PFSK-1 (cell line): ENCODE measurements at regions not wholly inside any gene's neighbourhood (a gene's known extent, or its start where the extent isn't known, plus 50 kb on each side); places are given as distances from the start of the nearest gene placed in this dataset.

Experiments
- FOXP2 ChIP-seq: optimal IDR thresholded peaks from 2 replicates; pipeline ENCODE3; 2011; ENCODE audit warnings: borderline replicate concordance, control low read depth, inconsistent platforms; ENCODE audit not compliant: insufficient read depth; ENCODE audit errors: extremely low read length, extremely low read depth
- POLR2AphosphoS5 ChIP-seq: IDR thresholded peaks from 2 replicates; pipeline ENCODE4 v1.6.1; 2012; ENCODE audit warnings: low read depth, mild to moderate bottlenecking, control low read depth, low read length, moderate library complexity
- TAF1 ChIP-seq: IDR thresholded peaks from 2 replicates; pipeline ENCODE4 v1.6.1; 2012; ENCODE audit warnings: low read length, control low read depth, borderline replicate concordance; ENCODE audit not compliant: insufficient read depth
- TF ChIP-seq, protein P1 (sequence below), 2 experiments: IDR thresholded peaks; 2 replicates each; pipeline versions ENCODE4 v1.6.1 to v1.8.0; 2011 to 2012; ENCODE audit warnings: low read depth in 2 of 2, low read length in 2 of 2, control low read depth in 1 of 2, inconsistent platforms in 1 of 2, mild to moderate bottlenecking in 1 of 2, moderate library complexity in 1 of 2; ENCODE audit not compliant: insufficient read depth in 1 of 2

DNA sequence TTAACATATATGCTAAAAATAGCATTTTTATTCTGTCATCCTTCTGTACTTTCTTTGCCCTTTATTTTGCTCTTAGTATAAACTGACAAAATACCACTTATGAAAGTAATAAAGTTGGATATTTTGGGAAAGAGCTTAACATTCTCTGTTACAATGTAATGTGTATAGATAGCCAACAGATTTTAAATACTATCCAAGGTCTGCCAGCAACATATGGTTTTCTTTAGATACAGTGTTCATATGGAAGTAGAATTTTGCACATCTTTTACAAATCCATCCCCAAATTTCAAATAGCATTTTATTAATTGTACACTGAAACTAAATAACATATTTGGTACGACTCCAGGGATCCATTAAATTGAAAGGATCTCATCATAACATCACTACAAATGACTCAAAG is 268.6 kb upstream of the PCDH18 start:
- TF ChIP-seq FOXP2 (no peak), TAF1 (no peak), POLR2AphosphoS5 (no peak)
- TF ChIP-seq, protein P1, sequence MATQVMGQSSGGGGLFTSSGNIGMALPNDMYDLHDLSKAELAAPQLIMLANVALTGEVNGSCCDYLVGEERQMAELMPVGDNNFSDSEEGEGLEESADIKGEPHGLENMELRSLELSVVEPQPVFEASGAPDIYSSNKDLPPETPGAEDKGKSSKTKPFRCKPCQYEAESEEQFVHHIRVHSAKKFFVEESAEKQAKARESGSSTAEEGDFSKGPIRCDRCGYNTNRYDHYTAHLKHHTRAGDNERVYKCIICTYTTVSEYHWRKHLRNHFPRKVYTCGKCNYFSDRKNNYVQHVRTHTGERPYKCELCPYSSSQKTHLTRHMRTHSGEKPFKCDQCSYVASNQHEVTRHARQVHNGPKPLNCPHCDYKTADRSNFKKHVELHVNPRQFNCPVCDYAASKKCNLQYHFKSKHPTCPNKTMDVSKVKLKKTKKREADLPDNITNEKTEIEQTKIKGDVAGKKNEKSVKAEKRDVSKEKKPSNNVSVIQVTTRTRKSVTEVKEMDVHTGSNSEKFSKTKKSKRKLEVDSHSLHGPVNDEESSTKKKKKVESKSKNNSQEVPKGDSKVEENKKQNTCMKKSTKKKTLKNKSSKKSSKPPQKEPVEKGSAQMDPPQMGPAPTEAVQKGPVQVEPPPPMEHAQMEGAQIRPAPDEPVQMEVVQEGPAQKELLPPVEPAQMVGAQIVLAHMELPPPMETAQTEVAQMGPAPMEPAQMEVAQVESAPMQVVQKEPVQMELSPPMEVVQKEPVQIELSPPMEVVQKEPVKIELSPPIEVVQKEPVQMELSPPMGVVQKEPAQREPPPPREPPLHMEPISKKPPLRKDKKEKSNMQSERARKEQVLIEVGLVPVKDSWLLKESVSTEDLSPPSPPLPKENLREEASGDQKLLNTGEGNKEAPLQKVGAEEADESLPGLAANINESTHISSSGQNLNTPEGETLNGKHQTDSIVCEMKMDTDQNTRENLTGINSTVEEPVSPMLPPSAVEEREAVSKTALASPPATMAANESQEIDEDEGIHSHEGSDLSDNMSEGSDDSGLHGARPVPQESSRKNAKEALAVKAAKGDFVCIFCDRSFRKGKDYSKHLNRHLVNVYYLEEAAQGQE (IDR thresholded peaks at IDR 0.05; ENCODE audit: insufficient read depth in 1 of 2, low read depth in 2 of 2, low read length in 2 of 2), result no peak
